ENCODE measurements at regions not wholly inside any gene's neighbourhood (a gene's known extent, or its start where the extent isn't known, plus 50 kb on each side); places are given as distances from the start of the nearest gene placed in this dataset.

DNA sequence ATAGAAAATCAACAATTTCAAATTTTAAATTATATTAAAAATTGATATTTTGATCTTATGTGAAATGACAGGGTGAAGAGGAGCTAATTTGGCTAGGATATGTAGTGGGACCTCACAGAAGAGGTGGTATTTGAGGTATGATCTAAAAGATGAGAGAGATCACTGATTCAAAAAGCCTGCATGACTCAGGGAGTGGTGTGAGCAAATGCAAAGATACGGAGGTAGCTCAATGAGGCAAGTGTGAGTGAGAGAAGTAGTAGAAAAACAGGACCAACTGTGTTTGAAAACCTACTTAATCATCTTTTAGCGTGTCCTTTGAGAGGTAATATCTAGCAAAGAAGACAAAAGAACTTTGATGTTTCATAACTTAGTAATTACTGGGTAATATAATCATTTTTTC, 557.5 kb downstream of the DSC3 start:
- TF ChIP-seq EZH2 (IDR thresholded peaks at IDR 0.05; ENCODE audit: borderline replicate concordance, low read depth, low read length, poor library complexity, severe bottlenecking): no peak
- TF ChIP-seq, protein P1, sequence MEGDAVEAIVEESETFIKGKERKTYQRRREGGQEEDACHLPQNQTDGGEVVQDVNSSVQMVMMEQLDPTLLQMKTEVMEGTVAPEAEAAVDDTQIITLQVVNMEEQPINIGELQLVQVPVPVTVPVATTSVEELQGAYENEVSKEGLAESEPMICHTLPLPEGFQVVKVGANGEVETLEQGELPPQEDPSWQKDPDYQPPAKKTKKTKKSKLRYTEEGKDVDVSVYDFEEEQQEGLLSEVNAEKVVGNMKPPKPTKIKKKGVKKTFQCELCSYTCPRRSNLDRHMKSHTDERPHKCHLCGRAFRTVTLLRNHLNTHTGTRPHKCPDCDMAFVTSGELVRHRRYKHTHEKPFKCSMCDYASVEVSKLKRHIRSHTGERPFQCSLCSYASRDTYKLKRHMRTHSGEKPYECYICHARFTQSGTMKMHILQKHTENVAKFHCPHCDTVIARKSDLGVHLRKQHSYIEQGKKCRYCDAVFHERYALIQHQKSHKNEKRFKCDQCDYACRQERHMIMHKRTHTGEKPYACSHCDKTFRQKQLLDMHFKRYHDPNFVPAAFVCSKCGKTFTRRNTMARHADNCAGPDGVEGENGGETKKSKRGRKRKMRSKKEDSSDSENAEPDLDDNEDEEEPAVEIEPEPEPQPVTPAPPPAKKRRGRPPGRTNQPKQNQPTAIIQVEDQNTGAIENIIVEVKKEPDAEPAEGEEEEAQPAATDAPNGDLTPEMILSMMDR (conservative IDR thresholded peaks at IDR 0.05; ENCODE audit: low read depth, low read length): no peak

All from A673 (cell line).